ENCODE measurements at regions not wholly inside any gene's neighbourhood (a gene's known extent, or its start where the extent isn't known, plus 50 kb on each side); places are given as distances from the start of the nearest gene placed in this dataset.

GRCh38 chr14:77985211-77985615 is 185.0 kb upstream of the NRXN3 start:
- no peaks in the 10 kb centered on the region for H3K9me3 ChIP-seq
- intact Hi-C loops (cut with DNase I) = no loop called here
- ATAC-seq (no peak), DNase-seq (no peak)
- no peaks in the 10 kb centered on the region for H3K36me3 ChIP-seq (replicated peaks in 1 of 2; ENCODE audit: insufficient read depth in 1 of 2, low read depth in 2 of 2)
- WGBS, 2 donors = 59 to 71% methylated on average over 5 of the region's 5 CpGs
- H3K4me3 ChIP-seq = no peak overlapping the region
- no peak overlapping the region for H3K27ac ChIP-seq
- TF ChIP-seq POLR2A (IDR thresholded peaks at IDR 0.05) (no peak), CTCF (IDR thresholded peaks at IDR 0.05) (no peak)
- peaks cover 10% of the 10 kb centered on the region for H3K4me1 ChIP-seq
- H3K27me3 ChIP-seq = no peaks in the 10 kb centered on the region

GRCh38 chr14:77986773-77987172 is 183.4 kb upstream of the NRXN3 start:
- intact Hi-C loops (cut with DNase I) = no loop called here
- WGBS, 2 donors = 91 to 94% methylated on average over 1 of the region's 1 CpG
- DNase-seq = no peak
- Histone ChIP-seq H3K27me3 (no peaks in the 10 kb centered on the region), H3K36me3 (replicated peaks in 1 of 2; ENCODE audit: insufficient read depth in 1 of 2, low read depth in 2 of 2) (no peaks in the 10 kb centered on the region), H3K4me1 (no peaks in the 10 kb centered on the region), H3K9me3 (no peaks in the 10 kb centered on the region), H3K27ac (no peak overlapping the region), H3K4me3 (no peak overlapping the region)
- ATAC-seq = no peak
- TF ChIP-seq CTCF (IDR thresholded peaks at IDR 0.05) = no peak
- TF ChIP-seq POLR2A (IDR thresholded peaks at IDR 0.05) = no peak

- Histone ChIP-seq H3K4me3 (no peak overlapping the region), H3K27ac (no peak overlapping the region), H3K27me3 (no peaks in the 10 kb centered on the region), H3K9me3 (no peaks in the 10 kb centered on the region), H3K36me3 (replicated peaks in 1 of 2; ENCODE audit: insufficient read depth in 1 of 2, low read depth in 2 of 2) (no peaks in the 10 kb centered on the region), H3K4me1 (no peaks in the 10 kb centered on the region)
- TF ChIP-seq POLR2A (IDR thresholded peaks at IDR 0.05) (no peak), CTCF (IDR thresholded peaks at IDR 0.05) (no peak)
- intact Hi-C loops (cut with DNase I) = no loop called here
- no peak for DNase-seq
- 64 to 73% methylated on average over 7 of the region's 7 CpGs for WGBS, 2 donors
- ATAC-seq = no peak
Observed at GRCh38 chr14:77988096-77988870, 181.9 kb upstream of the NRXN3 start.

- Histone ChIP-seq H3K27me3 (no peaks in the 10 kb centered on the region), H3K4me1 (no peaks in the 10 kb centered on the region), H3K36me3 (replicated peaks in 1 of 2; ENCODE audit: insufficient read depth in 1 of 2, low read depth in 2 of 2) (no peaks in the 10 kb centered on the region), H3K27ac (no peak overlapping the region), H3K9me3 (no peaks in the 10 kb centered on the region), H3K4me3 (no peak overlapping the region)
- intact Hi-C loops (cut with DNase I) = no loop called here
- TF ChIP-seq CTCF (IDR thresholded peaks at IDR 0.05) = no peak
- no peak for TF ChIP-seq POLR2A (IDR thresholded peaks at IDR 0.05)
- no peak for DNase-seq
- 83% methylated on average over 2 of the region's 2 CpGs for WGBS, 2 donors
- ATAC-seq = peak; percentile 50
Observed at GRCh38 chr14:77988970-77989369, 181.2 kb upstream of the NRXN3 start.

GRCh38 chr14:77989441-77989991 is 180.7 kb upstream of the NRXN3 start:
- intact Hi-C loops (cut with DNase I) = no loop called here

More at GRCh38 chr14:77989441-77989991, 180.7 kb upstream of the NRXN3 start:
- Histone ChIP-seq H3K27me3 (no peaks in the 10 kb centered on the region), H3K36me3 (replicated peaks in 1 of 2; ENCODE audit: insufficient read depth in 1 of 2, low read depth in 2 of 2) (no peaks in the 10 kb centered on the region), H3K9me3 (no peaks in the 10 kb centered on the region), H3K4me1 (no peaks in the 10 kb centered on the region), H3K27ac (no peak overlapping the region), H3K4me3 (no peak overlapping the region)
- DNase-seq (no peak), ATAC-seq (no peak)
- TF ChIP-seq CTCF (IDR thresholded peaks at IDR 0.05) (no peak), POLR2A (IDR thresholded peaks at IDR 0.05) (no peak)
- WGBS, 2 donors = 59 to 77% methylated on average over 13 to 16 of the region's 16 CpGs

Data from body of pancreas (tissue), 4 donors.